Psoas muscle (tissue), 7 donors: ENCODE measurements at regions not wholly inside any gene's neighbourhood (a gene's known extent, or its start where the extent isn't known, plus 50 kb on each side); places are given as distances from the start of the nearest gene placed in this dataset.

ENCODE experiments used
- ATAC-seq, 4 donors: fragments of 200-7000 bp; cut with Tn5 transposase; one replicate each; pipeline ENCODE4 v1.9.1; 2020; ENCODE audit warnings: moderate library complexity in 3 of 4, mild to moderate bottlenecking in 2 of 4
- DNase-seq, 2 donors: peaks; one replicate each; pipeline ENCODE4 v3.0.0-alpha.2; 2020
- H3K27ac ChIP-seq: fragments of 200-600 bp; one replicate; pipeline ENCODE4 v1.8.0; 2022
- H3K27me3 ChIP-seq, 3 donors: fragments of 200-600 bp in 1 of 3; one replicate each; pipeline versions ENCODE4 v1.6.1 to v1.8.0; 2013 to 2022; ENCODE audit warnings: low read length in 2 of 3, mild to moderate bottlenecking in 2 of 3, moderate library complexity in 1 of 3; ENCODE audit not compliant: insufficient read depth in 3 of 3
- H3K36me3 ChIP-seq, 2 donors: fragments of 200-600 bp in 1 of 2; one replicate each; pipeline versions ENCODE4 v1.6.1 to v1.8.0; 2013 to 2022; ENCODE audit warnings: low read depth in 1 of 2, mild to moderate bottlenecking in 1 of 2, moderate library complexity in 1 of 2; ENCODE audit not compliant: insufficient read depth in 1 of 2
- H3K4me1 ChIP-seq: fragments of 200-600 bp; one replicate; pipeline ENCODE4 v1.8.0; 2022
- H3K4me3 ChIP-seq: fragments of 200-600 bp; one replicate; pipeline ENCODE4 v1.8.0; 2022; ENCODE audit warnings: mild to moderate bottlenecking
- H3K9me3 ChIP-seq: fragments of 200-600 bp; one replicate; pipeline ENCODE4 v1.8.0; 2022
- CTCF ChIP-seq: fragments of 200-600 bp; IDR thresholded peaks from one replicate; pipeline ENCODE4 v1.8.0; 2022; ENCODE audit warnings: antibody characterized with exemption
- WGBS, 3 donors: extraction: QIAGEN DNeasy Blood & Tissue Kit; methylation state at CpG; one replicate each; pipeline versions ENCODE4 v1.1.6 to v1.1.7; 2013; 5-methylcytosine and 5-hydroxymethylcytosine counted together
- intact Hi-C, 2 donors: fragments of 100-400 bp; cut with DNase I; formaldehyde crosslinking; loops; one replicate each; pipeline versions ENCODE4 v1.11.0 to v1.14.2; 2022
- donor health status: healthy with polysubstance abuse.
- donor health status: DM: no; HTN: no; CAD: no; lungs with moderate emphysema.
- donor health status: Bipolar disorder and iron deficiency.
- donor health status: healthy.
- donor health status: DM: yes; HTN: yes; CAD: no.
- donor health status: DM: no; HTN: no; CAD: no.
- donor health status: DM: yes; HTN: yes; CAD: no.

- Histone ChIP-seq H3K27me3 (no peaks in the 10 kb centered on the region), H3K9me3 (no peaks in the 10 kb centered on the region), H3K4me3 (no peak overlapping the region), H3K27ac (no peak overlapping the region), H3K36me3 (no peaks in the 10 kb centered on the region), H3K4me1 (no peaks in the 10 kb centered on the region)
- 91 to 98% (median 92%) methylated on average over 2 of the region's 2 CpGs for WGBS, 3 donors
- no peak for ATAC-seq
- no peak for DNase-seq
- TF ChIP-seq CTCF: no peak
- intact Hi-C loops: no loop called here
Measured at GRCh38 chr5:163692091-163692490, 186.7 kb downstream of the MAT2B start.

GRCh38 chr5:163695830-163696578 is 190.6 kb downstream of the MAT2B start:
- no peaks in the 10 kb centered on the region for H3K9me3 ChIP-seq
- intact Hi-C loops: no loop called here
- DNase-seq: no peak
- WGBS, 3 donors: 25 to 29% (median 28%) methylated on average over 10 of the region's 10 CpGs
- H3K4me1 ChIP-seq: no peaks in the 10 kb centered on the region
- peak; percentile 25 for TF ChIP-seq CTCF
- H3K4me3 ChIP-seq: no peak overlapping the region
- ATAC-seq: no peak
- H3K27me3 ChIP-seq: no peaks in the 10 kb centered on the region
- H3K27ac ChIP-seq: no peak overlapping the region
- no peaks in the 10 kb centered on the region for H3K36me3 ChIP-seq

- Histone ChIP-seq H3K36me3 (no peaks in the 10 kb centered on the region), H3K9me3 (no peaks in the 10 kb centered on the region), H3K27me3 (no peaks in the 10 kb centered on the region), H3K4me1 (no peaks in the 10 kb centered on the region), H3K27ac (no peak overlapping the region), H3K4me3 (no peak overlapping the region)
- intact Hi-C loops: no loop called here
- WGBS, 3 donors: 23 to 29% (median 26%) methylated on average over 5 of the region's 5 CpGs
- TF ChIP-seq CTCF: no peak
- ATAC-seq (no peak), DNase-seq (no peak)
Measured at GRCh38 chr5:163696579-163696887, 191.1 kb downstream of the MAT2B start.

DNA sequence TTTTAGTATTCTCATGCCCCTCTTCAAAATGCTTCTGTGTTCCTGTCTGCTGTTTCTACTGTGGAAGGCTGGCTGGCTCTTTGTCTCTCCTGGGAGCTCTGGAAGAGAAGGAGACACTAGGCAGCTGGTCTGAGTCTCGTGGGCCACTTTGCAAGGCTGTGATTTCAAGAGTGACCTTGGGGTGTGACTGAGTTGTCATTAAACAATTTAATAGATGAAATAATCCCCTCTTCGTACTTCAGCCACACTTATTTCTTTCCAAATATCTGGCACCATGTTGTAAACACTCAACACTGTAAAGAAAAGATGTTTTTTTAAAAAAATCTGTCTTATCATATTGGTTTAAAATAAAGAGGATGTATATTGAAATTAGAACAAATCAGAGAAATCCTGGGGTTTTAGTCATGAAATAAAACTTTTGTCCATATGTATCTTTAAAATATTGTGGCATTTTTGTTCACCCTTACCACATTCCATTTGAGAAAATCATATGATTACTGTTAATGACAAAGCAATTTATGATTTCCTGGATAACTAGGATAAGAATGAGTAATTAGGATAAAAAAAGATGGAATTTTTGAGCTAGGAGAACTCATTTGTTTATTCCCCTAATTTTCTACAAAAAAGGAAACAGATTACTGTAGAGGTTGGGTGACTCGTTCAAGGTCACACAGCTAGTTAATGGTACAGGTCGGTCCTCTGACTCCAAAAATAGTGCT is 200.8 kb downstream of the MAT2B start:
- Histone ChIP-seq H3K9me3 (no peaks in the 10 kb centered on the region), H3K27ac (no peak overlapping the region), H3K4me3 (no peak overlapping the region), H3K36me3 (no peaks in the 10 kb centered on the region), H3K27me3 (peaks cover 0 to 2% (median 0%) of the 10 kb centered on the region in 3 donors), H3K4me1 (no peaks in the 10 kb centered on the region)
- 48% methylated on average over 4 of the region's 4 CpGs for WGBS, 3 donors
- intact Hi-C loops: no loop called here
- no peak for DNase-seq
- TF ChIP-seq CTCF: no peak
- no peak for ATAC-seq

DNA sequence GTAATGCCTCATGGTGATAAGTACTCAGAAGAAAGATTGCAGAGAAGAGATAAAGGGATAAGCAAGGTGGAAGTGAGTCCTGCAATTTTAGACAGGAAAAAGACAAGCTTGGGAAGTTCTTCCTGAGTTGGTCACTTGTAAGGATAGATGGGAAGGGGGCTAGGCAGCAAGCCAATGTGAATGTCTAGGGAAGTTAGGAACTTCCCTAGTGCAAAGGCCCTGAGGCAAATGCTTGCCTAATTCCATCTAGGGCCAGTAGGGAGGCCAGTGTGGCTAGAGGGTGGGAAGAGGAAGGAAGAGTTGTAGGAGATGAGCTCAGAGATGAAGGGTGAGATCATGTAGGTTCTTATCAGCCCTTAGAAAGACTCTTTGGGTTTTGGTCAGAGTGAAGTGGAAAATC is 206.6 kb downstream of the MAT2B start:
- intact Hi-C loops: no loop called here
- H3K27ac ChIP-seq: no peak overlapping the region

More for the DNA sequence above, 206.6 kb downstream of the MAT2B start:
- ATAC-seq (no peak), DNase-seq (no peak)
- H3K4me1 ChIP-seq: no peaks in the 10 kb centered on the region
- no peaks in the 10 kb centered on the region for H3K9me3 ChIP-seq
- no peak overlapping the region for H3K4me3 ChIP-seq
- H3K27me3 ChIP-seq: peaks cover 0 to under 1% (median 0%) of the 10 kb centered on the region in 3 donors
- no peaks in the 10 kb centered on the region for H3K36me3 ChIP-seq
- TF ChIP-seq CTCF: no peak
